Stimulated activated CD8-positive, alpha-beta memory T cell treated with anti-CD3 and anti-CD28 coated beads, Interleukin-15, amount 100 ng/mL, for 48 hours (primary cell): ENCODE measurements at regions not wholly inside any gene's neighbourhood (a gene's known extent, or its start where the extent isn't known, plus 50 kb on each side); places are given as distances from the start of the nearest gene placed in this dataset.

Source experiments
- DNase-seq, 2 donors: peaks; one replicate each; pipeline ENCODE4 v3.0.0-alpha.2; 2020; ENCODE audit warnings: low read depth in 2 of 2

GRCh38 chr4:23245203-23245832 lies 552.6 kb downstream of the GBA3 start:
- no peak for DNase-seq

- DNase-seq = no peak
Measured at GRCh38 chr4:23242962-23243361, 550.2 kb downstream of the GBA3 start.

GRCh38 chr4:23241408-23241807 lies 548.7 kb downstream of the GBA3 start:
- DNase-seq = no peak

- DNase-seq = no peak
Measured at GRCh38 chr4:23238848-23239247, 546.1 kb downstream of the GBA3 start.

- DNase-seq = no peak
Measured at GRCh38 chr4:23237771-23238170, 545.0 kb downstream of the GBA3 start.

GRCh38 chr4:23235628-23236390 lies 543.1 kb downstream of the GBA3 start:
- no peak for DNase-seq

DNA sequence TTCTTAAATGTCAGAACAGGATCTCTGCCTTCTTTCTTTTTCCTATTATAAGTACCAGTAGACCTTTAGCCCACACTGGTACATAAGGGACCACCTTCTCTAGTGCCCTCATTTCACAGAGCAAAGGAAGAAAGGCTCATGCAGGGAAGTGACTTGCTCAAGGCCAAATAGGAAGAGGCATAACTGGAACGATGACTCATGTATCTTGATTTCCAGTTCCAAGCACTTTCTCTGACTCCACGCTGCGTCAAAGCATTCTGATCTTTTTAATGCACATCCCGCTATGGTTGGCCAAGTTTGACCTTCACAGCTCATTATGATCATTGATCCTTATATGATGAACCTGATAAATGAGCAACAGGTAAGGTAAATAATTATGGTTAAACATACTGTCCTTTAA lies 542.0 kb downstream of the GBA3 start:
- no peak for DNase-seq

- DNase-seq = no peak
Measured at GRCh38 chr4:23234018-23234417, 541.3 kb downstream of the GBA3 start.

- DNase-seq = no peak
Measured at GRCh38 chr4:23233596-23233995, 540.9 kb downstream of the GBA3 start.

- no peak for DNase-seq
Measured at GRCh38 chr4:23232987-23233386, 540.2 kb downstream of the GBA3 start.

DNA sequence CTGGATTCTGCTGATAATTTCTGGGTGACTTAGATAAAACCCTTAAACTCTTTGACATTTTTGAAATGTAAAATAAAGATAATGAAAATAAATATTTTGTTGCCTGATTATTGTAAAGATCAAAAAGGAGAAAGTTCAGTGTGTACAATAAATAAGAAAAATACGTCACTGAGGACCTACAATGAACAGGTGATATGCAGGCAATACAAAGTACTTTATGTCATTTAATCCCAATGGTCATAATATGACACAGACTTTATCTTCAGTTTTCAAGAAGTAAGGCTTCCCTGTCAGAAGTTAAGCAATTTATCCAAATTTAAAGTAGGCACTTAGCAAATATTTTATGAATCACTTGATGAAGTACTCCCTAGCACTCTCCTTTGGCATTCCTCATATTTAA lies 532.8 kb downstream of the GBA3 start:
- DNase-seq = no peak

DNA sequence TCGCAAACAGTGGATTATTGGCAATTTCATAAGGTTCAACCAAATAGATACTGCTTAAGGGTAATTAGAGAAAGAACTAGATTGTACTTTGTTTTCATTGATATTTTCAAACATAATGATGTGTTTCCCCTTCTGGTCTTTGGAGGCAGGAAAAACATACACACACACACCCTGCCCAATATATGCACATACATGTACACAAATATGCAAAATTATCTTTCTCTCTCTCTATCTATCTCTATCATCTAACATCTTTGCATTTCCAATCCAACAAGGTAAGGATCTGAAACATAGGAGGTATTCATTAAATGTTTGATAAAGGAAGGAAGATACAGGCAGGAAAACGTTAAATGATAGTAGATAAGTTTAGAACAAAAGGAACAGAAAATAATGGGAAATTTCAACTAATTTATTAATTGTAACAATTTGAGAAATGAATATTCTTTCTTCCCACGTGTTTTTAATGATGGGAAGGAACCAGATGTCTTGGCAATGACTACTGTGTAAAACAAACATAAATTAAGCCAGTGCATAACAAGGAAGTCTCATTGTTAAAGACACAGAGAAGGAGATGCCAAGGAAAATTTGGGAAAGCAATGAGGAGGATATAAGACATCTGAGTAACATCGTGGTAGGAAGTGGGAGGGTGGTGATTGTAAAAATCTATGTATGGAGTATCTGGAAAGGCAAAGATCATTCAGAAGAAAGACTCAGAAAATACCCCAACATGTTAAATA lies 532.1 kb downstream of the GBA3 start:
- DNase-seq = no peak

- no peak for DNase-seq
Measured at GRCh38 chr4:23220911-23221310, 528.2 kb downstream of the GBA3 start.

DNA sequence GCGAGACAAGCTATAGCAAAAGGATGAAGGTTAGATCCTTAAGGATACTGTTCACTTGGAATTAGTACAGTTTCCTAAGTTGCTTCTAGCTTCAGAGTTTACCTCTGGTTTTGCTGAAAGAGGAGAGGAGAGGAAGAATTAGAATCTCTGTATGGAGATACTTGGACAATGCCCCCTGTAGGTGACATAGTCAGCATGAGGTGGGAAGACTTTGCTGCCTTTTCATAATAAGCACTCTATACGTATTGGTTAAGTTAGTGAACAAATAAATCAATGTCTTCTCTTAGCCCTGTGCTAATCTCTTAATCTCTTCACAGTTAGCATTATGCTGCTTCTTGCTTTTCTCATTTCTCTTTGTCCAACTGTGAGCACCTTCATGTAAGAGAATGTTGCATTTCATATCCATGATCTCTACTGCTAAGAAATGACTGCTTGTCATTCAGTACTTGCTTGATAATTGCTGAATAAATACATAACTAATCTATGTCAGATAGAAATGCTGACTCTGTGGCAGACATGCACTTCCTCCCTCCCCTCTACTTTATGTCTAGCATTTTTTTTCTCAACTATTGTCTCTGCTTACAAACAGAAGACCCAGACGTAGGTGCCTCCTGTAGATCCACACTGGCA lies 527.2 kb downstream of the GBA3 start:
- no peak for DNase-seq

DNA sequence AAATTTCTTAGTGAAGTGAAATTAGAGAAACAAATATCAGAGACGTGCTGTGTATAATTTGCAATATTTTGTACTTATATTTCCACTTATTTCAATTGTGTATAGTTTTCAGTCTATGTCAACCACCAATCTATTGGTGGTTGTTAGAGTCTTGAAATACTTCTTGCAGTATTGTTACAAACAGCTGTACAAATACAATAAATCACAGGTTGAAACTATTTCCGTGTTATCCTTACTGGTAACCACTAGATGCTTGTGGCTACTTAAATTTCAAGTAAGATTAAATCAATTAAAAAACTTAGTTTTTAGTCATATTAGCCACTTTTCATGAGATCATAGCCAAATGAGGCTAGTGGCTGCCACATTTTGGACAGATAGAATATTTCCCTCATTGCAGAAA lies 520.5 kb downstream of the GBA3 start:
- no peak for DNase-seq

GRCh38 chr4:23212558-23212957 lies 519.8 kb downstream of the GBA3 start:
- no peak for DNase-seq

DNA sequence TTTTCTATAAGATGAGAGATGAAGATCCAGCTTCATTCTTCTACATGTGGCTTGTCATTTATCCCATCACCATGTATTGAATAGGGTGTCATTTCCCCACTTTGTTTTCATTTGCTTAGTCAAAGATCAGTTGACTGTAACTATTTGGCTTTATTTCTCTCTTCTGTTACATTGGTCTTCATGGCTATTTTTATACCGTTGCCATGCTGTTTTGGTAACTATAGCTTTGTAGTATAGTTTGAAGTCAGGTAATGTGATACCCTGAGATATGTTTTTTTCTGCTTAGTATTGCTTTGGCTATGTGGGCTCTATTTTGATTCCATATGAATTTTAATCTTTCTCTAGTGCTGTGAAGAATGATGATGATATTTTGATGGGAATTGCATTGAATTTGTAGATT lies 514.3 kb downstream of the GBA3 start:
- no peak for DNase-seq

DNA sequence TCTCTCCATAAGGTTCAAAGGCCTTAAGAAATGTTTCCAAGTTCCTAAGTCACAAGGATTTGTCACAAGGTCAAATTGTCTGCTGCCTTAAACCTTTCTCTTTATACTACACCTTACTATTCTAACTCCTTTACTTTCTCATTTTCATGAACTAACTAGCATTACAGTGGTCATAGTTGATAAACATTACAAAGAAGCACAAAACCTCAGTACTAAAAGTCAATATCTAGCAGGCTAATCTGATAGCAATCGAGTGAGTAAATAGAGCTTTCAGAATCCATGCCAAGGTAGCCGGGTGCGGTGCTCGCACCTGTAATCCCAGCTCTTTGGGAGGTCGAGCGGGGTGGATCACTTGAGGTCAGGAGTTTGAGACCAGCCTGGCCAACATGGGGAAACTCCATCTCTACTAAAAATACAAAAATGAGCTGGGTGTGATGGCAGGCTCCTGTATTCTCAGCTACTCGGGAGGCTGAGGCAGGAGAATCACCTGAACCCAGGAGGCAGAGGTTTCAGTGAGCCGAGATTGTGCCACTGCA lies 510.0 kb downstream of the GBA3 start:
- no peak for DNase-seq

GRCh38 chr4:23194751-23195150 lies 502.0 kb downstream of the GBA3 start:
- DNase-seq = no peak

- DNase-seq = no peak
Measured at GRCh38 chr4:23174179-23174578, 481.4 kb downstream of the GBA3 start.

DNA sequence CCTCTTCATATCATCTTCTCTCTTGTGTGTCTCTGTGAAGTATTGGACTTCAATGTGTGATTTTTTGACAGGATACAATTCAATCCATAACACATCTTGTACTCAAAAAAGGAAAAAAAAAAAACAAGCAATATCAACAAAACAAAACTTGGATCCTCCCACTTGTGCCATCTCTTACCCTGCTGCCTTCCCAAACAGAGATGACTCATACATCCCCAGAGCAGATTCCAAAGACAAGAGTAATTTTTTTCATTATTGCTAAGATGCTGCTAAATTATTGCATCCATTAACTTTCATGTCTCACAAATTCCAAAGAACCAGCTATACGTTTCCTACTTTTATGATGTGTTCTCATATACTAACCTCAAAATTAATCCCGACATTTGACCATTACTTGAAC lies 479.2 kb downstream of the GBA3 start:
- DNase-seq = no peak

DNA sequence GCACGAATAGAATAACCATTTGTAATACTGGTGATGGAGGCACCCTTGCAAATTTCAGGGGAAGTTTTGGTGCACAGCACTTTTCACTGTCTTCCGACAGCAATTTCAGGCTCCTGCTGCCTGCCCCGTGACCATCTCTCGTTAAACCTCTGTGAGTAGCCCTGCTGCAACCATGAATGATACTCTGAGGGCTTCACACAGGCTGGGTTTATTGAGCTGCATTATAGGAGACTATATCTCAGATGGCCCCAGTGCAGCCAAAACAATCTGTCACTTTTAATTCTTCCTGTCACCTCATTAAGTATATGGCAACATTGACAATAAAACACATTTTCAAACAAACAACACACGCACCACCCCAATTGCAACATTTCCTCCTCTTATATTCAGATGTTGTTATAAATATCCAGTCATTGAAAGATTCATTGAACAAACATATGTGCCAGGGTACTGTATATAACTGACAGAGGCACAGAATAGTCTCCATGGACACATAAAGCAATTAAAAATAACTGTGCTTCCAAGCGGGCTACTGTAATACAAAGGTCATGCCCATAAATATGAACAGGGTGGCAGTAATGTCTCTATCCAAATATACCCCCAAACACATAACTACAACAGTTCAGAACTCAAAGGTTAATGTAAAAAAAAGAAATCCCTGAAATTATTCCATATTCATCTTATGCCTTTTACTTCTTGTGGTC lies 477.0 kb downstream of the GBA3 start:
- DNase-seq = no peak
